ENCODE measurements at regions not wholly inside any gene's neighbourhood (a gene's known extent, or its start where the extent isn't known, plus 50 kb on each side); places are given as distances from the start of the nearest gene placed in this dataset.
"Not testable (repeated sequence)": the region's sequence is repeated elsewhere in the genome, so short reads cannot be mapped to it uniquely, and the experiment has no call there.

- no peak for DNase-seq
Measured at GRCh38 chr6:54440549-54440948, 132.3 kb downstream of the TINAG start.

GRCh38 chr6:54441020-54441419 is 132.8 kb downstream of the TINAG start:
- DNase-seq, result no peak

- DNase-seq, result no peak
Measured at GRCh38 chr6:54441687-54442248, 133.5 kb downstream of the TINAG start.

- no peak for DNase-seq
Measured at GRCh38 chr6:54445207-54445606, 137.0 kb downstream of the TINAG start.

DNA sequence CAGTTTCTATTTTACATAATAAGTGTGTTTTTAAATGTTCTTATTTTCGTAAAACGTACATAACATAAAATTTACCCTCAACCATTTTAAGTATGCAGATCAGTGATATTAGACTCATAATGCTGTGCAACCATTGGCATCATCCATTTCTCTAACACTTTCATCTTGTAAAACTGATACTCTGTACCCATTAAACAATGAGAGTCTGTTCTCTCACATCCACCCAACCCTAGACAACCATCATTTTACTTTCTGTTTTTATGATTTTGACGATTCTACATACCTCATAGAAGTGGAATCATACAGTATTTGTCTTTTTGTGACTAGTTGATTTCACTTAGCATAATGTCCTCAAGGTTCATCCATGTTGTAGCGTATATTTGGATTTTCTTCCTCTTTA is 140.4 kb downstream of the TINAG start:
- DNase-seq, result no peak

GRCh38 chr6:54451516-54451915 is 143.3 kb downstream of the TINAG start:
- DNase-seq, result no peak

- no peak for DNase-seq
Measured at GRCh38 chr6:54463354-54464024, 155.2 kb downstream of the TINAG start.

GRCh38 chr6:54465649-54466300 is 157.5 kb downstream of the TINAG start:
- DNase-seq, result no peak

DNA sequence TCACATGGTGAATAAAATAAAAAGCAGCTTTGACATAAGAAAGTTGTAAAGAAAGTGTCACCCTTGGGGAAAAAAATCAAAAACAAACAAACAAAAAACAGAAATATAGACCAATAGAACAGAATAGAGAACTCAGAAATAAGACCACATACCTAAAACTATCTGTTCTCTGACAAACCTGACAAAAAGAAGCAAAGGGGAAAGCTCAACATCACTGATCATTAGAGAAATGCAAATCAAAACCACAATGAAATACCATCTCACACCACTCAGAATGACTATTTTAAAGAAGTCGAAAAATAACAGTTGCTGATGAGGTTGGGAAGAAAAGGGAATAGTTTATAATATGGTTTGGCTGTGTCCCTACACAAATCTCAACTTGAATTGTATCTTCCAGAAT is 159.1 kb downstream of the TINAG start:
- no peak for DNase-seq

GRCh38 chr6:54473328-54473727 is 165.1 kb downstream of the TINAG start:
- DNase-seq, result no peak

DNA sequence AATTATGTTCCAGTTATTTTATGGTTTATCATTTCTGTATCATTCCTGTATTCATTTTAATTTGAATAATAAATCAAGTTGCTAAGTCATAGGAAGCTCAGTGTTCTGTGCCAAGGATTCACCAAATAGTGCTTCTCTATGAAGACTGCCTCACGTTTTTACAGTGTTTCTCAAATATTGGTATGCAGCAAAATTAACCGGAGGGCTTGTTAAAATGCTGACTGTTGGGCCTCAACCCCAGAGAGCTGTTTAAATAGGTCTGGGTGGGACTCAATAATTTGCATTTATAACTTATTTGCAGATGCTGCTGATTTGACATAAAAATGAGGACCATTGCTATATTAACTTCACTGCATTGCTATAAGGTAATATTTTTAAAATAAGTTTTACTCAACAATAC is 166.7 kb downstream of the TINAG start:
- no peak for DNase-seq

GRCh38 chr6:54481091-54481490 is 172.8 kb downstream of the TINAG start:
- DNase-seq, result no peak

GRCh38 chr6:54491431-54491830 is 183.2 kb downstream of the TINAG start:
- no peak for DNase-seq

GRCh38 chr6:54493138-54493537 is 184.9 kb downstream of the TINAG start:
- DNase-seq, result no peak

- DNase-seq, result no peak
Measured at GRCh38 chr6:54503144-54503543, 194.9 kb downstream of the TINAG start.

DNA sequence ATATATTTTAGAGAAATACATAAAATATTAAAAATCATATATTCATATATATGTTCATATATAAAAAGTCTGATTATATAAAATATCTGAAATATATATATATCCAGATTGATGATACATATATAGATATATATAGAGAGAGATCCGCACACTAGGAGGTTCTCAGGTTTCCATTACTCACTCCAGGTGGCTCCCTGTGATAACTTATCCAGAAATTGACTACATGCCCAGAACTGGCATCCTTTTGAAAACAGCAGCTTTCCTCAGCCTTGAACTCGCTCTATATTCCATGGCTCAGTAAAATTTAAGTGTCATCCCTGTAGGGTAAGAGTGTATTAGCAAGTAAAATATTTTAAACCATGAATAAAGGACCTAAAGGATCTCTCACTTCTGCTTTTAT is 206.8 kb downstream of the TINAG start:
- no peak for DNase-seq

DNA sequence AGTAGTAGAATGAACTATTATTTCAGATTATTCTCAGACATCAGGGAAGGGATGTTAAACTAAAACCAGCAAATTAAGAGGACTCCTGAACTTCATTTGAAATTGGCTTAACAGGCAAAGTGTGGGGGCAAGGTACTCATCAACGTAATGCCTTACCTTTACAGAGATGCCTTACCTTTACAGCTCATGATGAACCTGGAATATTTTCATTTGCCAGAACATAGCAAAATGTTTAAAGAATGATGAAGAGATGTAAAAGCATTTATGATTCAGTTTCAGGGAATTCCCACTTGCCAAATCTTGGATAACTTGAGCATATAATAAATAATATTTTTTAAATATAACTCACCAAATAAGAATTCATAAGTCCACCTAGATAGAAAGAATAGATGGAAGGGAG is 207.5 kb downstream of the TINAG start:
- no peak for DNase-seq

- DNase-seq, result no peak
Measured at GRCh38 chr6:54516321-54516720, 208.1 kb downstream of the TINAG start.

GRCh38 chr6:54519161-54519560 is 210.9 kb downstream of the TINAG start:
- DNase-seq, result no peak

- DNase-seq, result no peak
Measured at GRCh38 chr6:54525731-54526130, 217.5 kb downstream of the TINAG start.

DNA sequence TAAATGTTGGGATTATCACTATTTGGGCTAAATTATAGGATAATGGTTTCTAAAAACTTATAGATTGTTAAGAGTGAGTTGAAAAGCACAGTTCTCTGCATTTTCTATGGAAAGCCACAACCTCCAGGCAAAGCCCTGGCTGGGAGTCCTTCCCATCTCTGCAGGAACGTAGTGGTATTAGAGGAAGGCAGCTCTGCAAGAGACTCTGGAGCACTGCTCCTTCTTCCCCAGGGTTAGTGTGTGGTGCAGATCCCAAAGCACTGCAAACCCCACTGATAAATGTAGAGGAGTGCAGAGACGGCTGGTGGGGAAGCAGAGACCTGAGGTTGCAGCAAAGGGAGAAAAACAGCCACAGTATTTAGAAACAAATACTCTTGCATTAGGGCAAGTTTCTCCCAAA is 225.3 kb downstream of the TINAG start:
- DNase-seq, result no peak

GRCh38 chr6:54535568-54535967 is 227.3 kb downstream of the TINAG start:
- no peak for DNase-seq

DNA sequence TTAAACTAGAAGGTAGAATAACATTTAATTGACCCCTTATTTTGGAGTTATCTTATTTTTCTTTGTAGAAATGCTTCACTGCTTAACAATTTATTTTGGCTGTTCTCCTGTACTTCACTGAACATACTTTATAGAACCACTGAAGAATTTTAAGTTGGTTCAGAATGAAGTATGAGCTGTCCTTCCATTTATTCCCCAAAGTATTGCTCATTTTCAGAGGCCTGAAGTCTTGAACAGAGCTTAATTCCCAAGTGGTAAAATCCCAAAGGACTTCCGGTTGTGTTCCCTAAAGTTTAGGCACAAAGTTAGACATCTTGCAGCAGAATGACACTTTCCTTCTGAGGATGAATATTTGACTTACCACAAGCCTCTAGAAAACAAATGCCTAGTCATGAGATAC is 233.3 kb downstream of the TINAG start:
- no peak for DNase-seq

GRCh38 chr6:54559136-54559535 is 250.9 kb downstream of the TINAG start:
- DNase-seq, result no peak

DNA sequence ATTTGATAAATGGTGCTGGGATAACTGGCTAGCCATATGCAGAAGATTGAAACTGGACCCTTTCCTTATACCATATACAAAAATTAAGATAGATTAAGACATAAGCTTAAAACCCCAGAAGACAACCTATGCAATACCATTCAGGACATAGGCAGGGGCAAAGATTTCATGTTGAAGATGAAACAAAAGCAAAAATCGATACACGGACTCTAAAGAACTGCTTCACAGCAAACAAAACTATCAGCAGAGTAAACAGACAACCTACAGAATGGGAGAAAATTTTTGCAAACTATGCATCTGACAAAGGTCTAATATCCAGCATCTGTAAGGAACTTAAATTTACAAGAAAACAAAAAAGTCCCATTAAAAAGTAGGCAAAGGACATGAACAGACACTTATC is 255.9 kb downstream of the TINAG start:
- DNase-seq, result not testable (repeated sequence)

Measured in Kasumi-1 (cell line).